SK-N-SH treated with all-trans-retinoic acid at 6 μM for 48 hours (cell line): ENCODE measurements at regions not wholly inside any gene's neighbourhood (a gene's known extent, or its start where the extent isn't known, plus 50 kb on each side); places are given as distances from the start of the nearest gene placed in this dataset.

ENCODE experiments used
- ATAC-seq: fragments of 200-7000 bp; cut with Tn5 transposase; 3 replicates; pipeline ENCODE4 v1.9.1; 2020; ENCODE audit warnings: mild to moderate bottlenecking, moderate library complexity
- BACH2 ChIP-seq: fragments of 250-450 bp; sonication (Bioruptor Pico); IDR thresholded peaks from 2 replicates; pipeline ENCODE4 v1.9.0; 2021; ENCODE audit warnings: mild to moderate bottlenecking, borderline replicate concordance
- CSDC2 ChIP-seq: fragments of 250-450 bp; sonication (Bioruptor Pico); IDR thresholded peaks from 2 replicates; pipeline ENCODE4 v1.5.0; 2020; ENCODE audit warnings: mild to moderate bottlenecking, moderate library complexity
- ESRRG ChIP-seq: fragments of 250-450 bp; sonication (Bioruptor Pico); IDR thresholded peaks from 2 replicates; pipeline ENCODE4 v1.6.1; 2021; ENCODE audit warnings: mild to moderate bottlenecking
- GLIS3 ChIP-seq: fragments of 250-450 bp; sonication (Bioruptor Pico); IDR thresholded peaks from 2 replicates; pipeline ENCODE4 v1.5.0; 2020; ENCODE audit warnings: mild to moderate bottlenecking, moderate library complexity
- ISL1 ChIP-seq: fragments of 250-450 bp; sonication (Bioruptor Pico); IDR thresholded peaks from 2 replicates; pipeline ENCODE4 v2.1.2; 2022; ENCODE audit warnings: mild to moderate bottlenecking, moderate library complexity
- OSR1 ChIP-seq: fragments of 250-450 bp; sonication (Bioruptor Pico); IDR thresholded peaks from 2 replicates; pipeline ENCODE4 v1.8.0; 2022; ENCODE audit warnings: moderate library complexity, mild to moderate bottlenecking, inconsistent platforms
- PATZ1 ChIP-seq: fragments of 250-450 bp; sonication (Bioruptor Pico); IDR thresholded peaks from 2 replicates; pipeline ENCODE4 v1.8.0; 2020; ENCODE audit warnings: mild to moderate bottlenecking, moderate library complexity, borderline replicate concordance
- PPARA ChIP-seq: fragments of 250-450 bp; sonication (Bioruptor Pico); IDR thresholded peaks from 2 replicates; pipeline ENCODE4 v1.5.0; 2020; ENCODE audit warnings: mild to moderate bottlenecking, borderline replicate concordance
- RARB ChIP-seq: fragments of 250-450 bp; sonication (Bioruptor Pico); IDR thresholded peaks from 2 replicates; pipeline ENCODE4 v1.8.0; 2021; ENCODE audit warnings: mild to moderate bottlenecking, moderate library complexity
- SNAI2 ChIP-seq: fragments of 250-450 bp; sonication (Bioruptor Pico); IDR thresholded peaks from 2 replicates; pipeline ENCODE4 v1.5.0; 2020; ENCODE audit warnings: mild to moderate bottlenecking, moderate library complexity
- TCF4 ChIP-seq: fragments of 250-450 bp; sonication (Bioruptor Pico); IDR thresholded peaks from 2 replicates; pipeline ENCODE4 v1.8.0; 2021; ENCODE audit warnings: mild to moderate bottlenecking, moderate library complexity, borderline replicate concordance
- TOX ChIP-seq: fragments of 250-450 bp; sonication (Bioruptor Pico); IDR thresholded peaks from 2 replicates; pipeline ENCODE4 v1.8.0; 2021; ENCODE audit warnings: mild to moderate bottlenecking, moderate library complexity, borderline replicate concordance
- TSHZ2 ChIP-seq: fragments of 250-450 bp; sonication (Bioruptor Pico); IDR thresholded peaks from 2 replicates; pipeline ENCODE4 v1.5.0; 2020; ENCODE audit warnings: mild to moderate bottlenecking, moderate library complexity
- ZC3H10 ChIP-seq: fragments of 250-450 bp; sonication (Bioruptor Pico); IDR thresholded peaks from 2 replicates; pipeline ENCODE4 v1.5.1; 2021; ENCODE audit warnings: mild to moderate bottlenecking, moderate library complexity
- ZFP3 ChIP-seq: fragments of 250-450 bp; sonication (Bioruptor Pico); IDR thresholded peaks from 2 replicates; pipeline ENCODE4 v1.5.0; 2020; ENCODE audit warnings: mild to moderate bottlenecking, moderate library complexity
- ZFP30 ChIP-seq: fragments of 450-650 bp; formaldehyde crosslinking; IDR thresholded peaks from 2 replicates; pipeline ENCODE4 v1.5.0; 2022; ENCODE audit warnings: mild to moderate bottlenecking, moderate library complexity
- ZNF70 ChIP-seq: fragments of 450-650 bp; formaldehyde crosslinking; IDR thresholded peaks from 2 replicates; pipeline ENCODE4 v1.5.0; 2020; ENCODE audit warnings: mild to moderate bottlenecking, moderate library complexity
- ZNF8 ChIP-seq: fragments of 450-650 bp; formaldehyde crosslinking; IDR thresholded peaks from 2 replicates; pipeline ENCODE4 v1.5.0; 2020; ENCODE audit warnings: mild to moderate bottlenecking, moderate library complexity
- TF ChIP-seq, protein P1 (sequence below): fragments of 250-450 bp; sonication (Bioruptor Pico); IDR thresholded peaks from 2 replicates; pipeline ENCODE4 v1.5.1; 2020; ENCODE audit warnings: low read depth, mild to moderate bottlenecking, moderate library complexity
- TF ChIP-seq, protein P2 (sequence below): fragments of 250-450 bp; sonication (Bioruptor Pico); IDR thresholded peaks from 2 replicates; pipeline ENCODE4 v1.5.1; 2021; ENCODE audit warnings: mild to moderate bottlenecking, moderate library complexity
- TF ChIP-seq, protein P3 (sequence below): fragments of 250-450 bp; sonication (Bioruptor Pico); IDR thresholded peaks from 2 replicates; pipeline ENCODE4 v1.8.0; 2021; ENCODE audit warnings: low read depth, mild to moderate bottlenecking, moderate library complexity, borderline replicate concordance

DNA sequence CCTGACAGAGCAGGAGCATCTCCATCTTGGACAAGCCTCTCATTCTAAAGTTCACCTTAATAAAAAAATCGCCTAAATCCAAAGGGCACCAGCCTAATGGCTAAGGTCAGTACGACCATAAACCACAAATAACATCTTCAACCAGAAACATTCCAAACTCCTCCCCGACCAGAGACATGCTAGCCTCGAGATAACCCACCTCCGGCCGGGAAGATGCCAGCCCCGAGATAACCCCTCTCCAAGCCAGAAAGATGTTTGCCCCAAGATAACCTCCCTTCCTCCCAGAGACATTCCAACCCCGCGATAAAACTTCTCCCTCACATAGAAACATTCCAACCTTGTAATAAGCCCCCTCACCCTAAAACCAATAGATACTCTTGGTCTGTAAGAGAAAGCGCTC is 86.8 kb upstream of the PKP2 start:
- TF ChIP-seq ZC3H10 (no peak), SNAI2 (CRISPR knock-in tag) (no peak), ESRRG (no peak), OSR1 (CRISPR knock-in tag) (no peak), ZFP3 (CRISPR knock-in tag) (no peak), ISL1 (no peak), BACH2 (no peak), ZNF70 (no peak), CSDC2 (CRISPR knock-in tag) (no peak), PPARA (CRISPR knock-in tag) (no peak), TSHZ2 (CRISPR knock-in tag) (no peak), ZFP30 (CRISPR knock-in tag) (no peak), ZNF8 (CRISPR knock-in tag) (no peak), GLIS3 (CRISPR knock-in tag) (no peak)
- TF ChIP-seq, protein P1, sequence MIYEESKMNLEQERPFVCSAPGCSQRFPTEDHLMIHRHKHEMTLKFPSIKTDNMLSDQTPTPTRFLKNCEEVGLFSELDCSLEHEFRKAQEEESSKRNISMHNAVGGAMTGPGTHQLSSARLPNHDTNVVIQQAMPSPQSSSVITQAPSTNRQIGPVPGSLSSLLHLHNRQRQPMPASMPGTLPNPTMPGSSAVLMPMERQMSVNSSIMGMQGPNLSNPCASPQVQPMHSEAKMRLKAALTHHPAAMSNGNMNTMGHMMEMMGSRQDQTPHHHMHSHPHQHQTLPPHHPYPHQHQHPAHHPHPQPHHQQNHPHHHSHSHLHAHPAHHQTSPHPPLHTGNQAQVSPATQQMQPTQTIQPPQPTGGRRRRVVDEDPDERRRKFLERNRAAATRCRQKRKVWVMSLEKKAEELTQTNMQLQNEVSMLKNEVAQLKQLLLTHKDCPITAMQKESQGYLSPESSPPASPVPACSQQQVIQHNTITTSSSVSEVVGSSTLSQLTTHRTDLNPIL (CRISPR knock-in tag) = no peak
- TF ChIP-seq, protein P2, sequence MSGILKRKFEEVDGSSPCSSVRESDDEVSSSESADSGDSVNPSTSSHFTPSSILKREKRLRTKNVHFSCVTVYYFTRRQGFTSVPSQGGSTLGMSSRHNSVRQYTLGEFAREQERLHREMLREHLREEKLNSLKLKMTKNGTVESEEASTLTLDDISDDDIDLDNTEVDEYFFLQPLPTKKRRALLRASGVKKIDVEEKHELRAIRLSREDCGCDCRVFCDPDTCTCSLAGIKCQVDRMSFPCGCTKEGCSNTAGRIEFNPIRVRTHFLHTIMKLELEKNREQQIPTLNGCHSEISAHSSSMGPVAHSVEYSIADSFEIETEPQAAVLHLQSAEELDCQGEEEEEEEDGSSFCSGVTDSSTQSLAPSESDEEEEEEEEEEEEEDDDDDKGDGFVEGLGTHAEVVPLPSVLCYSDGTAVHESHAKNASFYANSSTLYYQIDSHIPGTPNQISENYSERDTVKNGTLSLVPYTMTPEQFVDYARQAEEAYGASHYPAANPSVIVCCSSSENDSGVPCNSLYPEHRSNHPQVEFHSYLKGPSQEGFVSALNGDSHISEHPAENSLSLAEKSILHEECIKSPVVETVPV (CRISPR knock-in tag) = no peak
- TF ChIP-seq, protein P3, sequence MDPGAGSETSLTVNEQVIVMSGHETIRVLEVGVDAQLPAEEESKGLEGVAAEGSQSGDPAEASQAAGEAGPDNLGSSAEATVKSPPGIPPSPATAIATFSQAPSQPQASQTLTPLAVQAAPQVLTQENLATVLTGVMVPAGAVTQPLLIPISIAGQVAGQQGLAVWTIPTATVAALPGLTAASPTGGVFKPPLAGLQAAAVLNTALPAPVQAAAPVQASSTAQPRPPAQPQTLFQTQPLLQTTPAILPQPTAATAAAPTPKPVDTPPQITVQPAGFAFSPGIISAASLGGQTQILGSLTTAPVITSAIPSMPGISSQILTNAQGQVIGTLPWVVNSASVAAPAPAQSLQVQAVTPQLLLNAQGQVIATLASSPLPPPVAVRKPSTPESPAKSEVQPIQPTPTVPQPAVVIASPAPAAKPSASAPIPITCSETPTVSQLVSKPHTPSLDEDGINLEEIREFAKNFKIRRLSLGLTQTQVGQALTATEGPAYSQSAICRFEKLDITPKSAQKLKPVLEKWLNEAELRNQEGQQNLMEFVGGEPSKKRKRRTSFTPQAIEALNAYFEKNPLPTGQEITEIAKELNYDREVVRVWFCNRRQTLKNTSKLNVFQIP (CRISPR knock-in tag) = no peak
- TF ChIP-seq, all 23 proteins: peak for 0
- no peak for ATAC-seq

DNA sequence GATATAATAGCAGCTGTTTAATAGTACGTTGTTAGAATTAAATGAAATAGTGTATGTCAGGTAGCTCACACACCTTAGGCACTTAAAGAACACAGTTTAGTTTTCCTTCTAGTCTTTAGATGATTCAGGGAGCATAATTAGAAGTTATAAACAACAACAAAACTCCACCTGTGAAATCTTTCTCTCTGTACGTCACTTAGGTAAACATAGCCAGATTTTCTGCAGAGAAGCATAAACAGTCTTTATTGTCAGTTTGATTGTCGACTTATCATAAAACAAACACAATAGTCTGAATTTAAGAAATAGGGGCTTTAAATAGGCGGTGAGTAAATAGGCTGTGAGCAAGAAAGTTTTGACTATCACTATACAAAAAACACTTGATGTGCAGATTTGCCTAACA is 84.6 kb upstream of the PKP2 start:
- ATAC-seq = no peak
- TF ChIP-seq ZFP30 (CRISPR knock-in tag) (no peak), ISL1 (no peak), PPARA (CRISPR knock-in tag) (no peak), GLIS3 (CRISPR knock-in tag) (no peak), PATZ1 (CRISPR knock-in tag) (no peak), RARB (no peak), ZNF8 (CRISPR knock-in tag) (no peak), TOX (no peak), TCF4 (CRISPR knock-in tag) (no peak), ESRRG (no peak), TSHZ2 (CRISPR knock-in tag) (no peak), SNAI2 (CRISPR knock-in tag) (no peak)
- TF ChIP-seq, protein P2 (CRISPR knock-in tag) = no peak
- TF ChIP-seq, protein P3 (CRISPR knock-in tag) = no peak
